IMR-90 (cell line): ENCODE measurements at regions not wholly inside any gene's neighbourhood (a gene's known extent, or its start where the extent isn't known, plus 50 kb on each side); places are given as distances from the start of the nearest gene placed in this dataset.

Experiments
- ATAC-seq: fragments of 200-7000 bp; cut with Tn5 transposase; 2 replicates; pipeline ENCODE4 v1.9.1; 2020; ENCODE audit warnings: low read depth, mild to moderate bottlenecking, moderate library complexity
- BruUV-seq: library from RNA; stranded (reverse); fragments of 400-500 nt; replicated peaks from 2 replicates; lab custom pipeline; 2021; lab: Mats Ljungman, UMichigan
- CTCF ChIA-PET: fragments of 300-600 bp; formaldehyde crosslinking; extraction: SDS; loops from one replicate; lab custom pipeline; 2021; ENCODE audit warnings: antibody characterized with exemption; lab: Yijun Ruan, JAX
- POLR2A ChIA-PET: fragments of 300-600 bp; sonication (Branson Sonifier 250); formaldehyde crosslinking; loops from one replicate; lab custom pipeline; 2022; ENCODE audit warnings: antibody characterized with exemption; ENCODE audit not compliant: unreplicated experiment; lab: Charles Lee
- DNase-seq: peaks from one replicate; pipeline ENCODE4 v3.0.0; 2013
- H2AFZ ChIP-seq: replicated peaks from 2 replicates; pipeline ENCODE3; 2013; ENCODE audit warnings: low read length, mild to moderate bottlenecking; ENCODE audit not compliant: poor library complexity
- H2AK5ac ChIP-seq: 2 replicates; pipeline ENCODE4 v1.6.1; 2013; ENCODE audit warnings: low read depth, low read length, inconsistent platforms
- H2AK9ac ChIP-seq: replicated peaks from 2 replicates; pipeline ENCODE3; 2013; ENCODE audit warnings: mild to moderate bottlenecking, low read depth, low read length, moderate library complexity; ENCODE audit not compliant: poor library complexity
- H2BK120ac ChIP-seq: 2 replicates; pipeline ENCODE4 v1.6.1; 2013; ENCODE audit warnings: low read depth, low read length, inconsistent platforms
- H2BK15ac ChIP-seq: 3 replicates; pipeline ENCODE4 v1.6.1; 2013; ENCODE audit warnings: low read depth, low read length, inconsistent platforms
- H2BK20ac ChIP-seq: 2 replicates; pipeline ENCODE4 v1.6.1; 2013; ENCODE audit warnings: low read depth, mild to moderate bottlenecking, inconsistent platforms, low read length, moderate library complexity
- H2BK5ac ChIP-seq: 2 replicates; pipeline ENCODE4 v1.6.1; 2013; ENCODE audit warnings: mild to moderate bottlenecking, low read depth, low read length, inconsistent platforms; ENCODE audit not compliant: poor library complexity, severe bottlenecking
- H3K14ac ChIP-seq: replicated peaks from 2 replicates; pipeline ENCODE4 v1.6.1; 2013; ENCODE audit warnings: low read depth, low read length, inconsistent platforms
- H3K18ac ChIP-seq: 2 replicates; pipeline ENCODE4 v1.6.1; 2013; ENCODE audit warnings: low read depth, low read length, control low read depth
- H3K23ac ChIP-seq: 2 replicates; pipeline ENCODE4 v1.6.1; 2013; ENCODE audit warnings: low read depth, low read length, inconsistent platforms
- H3K27ac ChIP-seq: 2 replicates; pipeline ENCODE4 v1.5.1; 2013; ENCODE audit warnings: mild to moderate bottlenecking, control low read depth, low read length; ENCODE audit not compliant: insufficient read depth
- H3K27me3 ChIP-seq: 2 replicates; pipeline ENCODE4 v1.6.1; 2013; ENCODE audit warnings: low read length; ENCODE audit not compliant: control insufficient read depth, insufficient read depth
- H3K36me3 ChIP-seq: 2 replicates; pipeline ENCODE4 v1.6.1; 2013; ENCODE audit warnings: low read length, mixed read lengths; ENCODE audit not compliant: control insufficient read depth, insufficient read depth
- H3K4ac ChIP-seq: 2 replicates; pipeline ENCODE4 v1.6.1; 2013; ENCODE audit warnings: low read depth, low read length, inconsistent platforms
- H3K4me1 ChIP-seq: 2 replicates; pipeline ENCODE4 v1.6.1; 2013; ENCODE audit warnings: low read length, mixed read lengths; ENCODE audit not compliant: control insufficient read depth, insufficient read depth
- H3K4me2 ChIP-seq: 2 replicates; pipeline ENCODE4 v1.6.1; 2013; ENCODE audit warnings: low read depth, mild to moderate bottlenecking, control low read depth, low read length, moderate library complexity
- H3K4me3 ChIP-seq: 2 replicates; pipeline ENCODE4 v1.5.1; 2013; ENCODE audit warnings: low read depth, mild to moderate bottlenecking, control low read depth, low read length, moderate library complexity; ENCODE audit not compliant: insufficient read depth
- H3K56ac ChIP-seq: 2 replicates; pipeline ENCODE4 v1.6.1; 2013; ENCODE audit warnings: low read length, inconsistent platforms; ENCODE audit not compliant: insufficient read depth; ENCODE audit errors: extremely low read depth
- H3K79me1 ChIP-seq, 2 experiments: 2 replicates each; pipeline ENCODE4 v1.6.1; 2013; ENCODE audit warnings: low read length in 2 of 2, inconsistent platforms in 1 of 2, low read depth in 1 of 2
- H3K9ac ChIP-seq: 2 replicates; pipeline ENCODE4 v1.6.1; 2013; ENCODE audit warnings: low read depth, low read length, control low read depth
- H3K9me1 ChIP-seq: 2 replicates; pipeline ENCODE4 v1.6.1; 2013; ENCODE audit warnings: low read length, inconsistent platforms; ENCODE audit not compliant: insufficient read depth
- H3K9me3 ChIP-seq: 2 replicates; pipeline ENCODE4 v1.6.1; 2013; ENCODE audit warnings: low read length; ENCODE audit not compliant: control insufficient read depth, insufficient read depth
- H4K20me1 ChIP-seq: 2 replicates; pipeline ENCODE4 v1.6.1; 2013; ENCODE audit warnings: low read length, inconsistent platforms; ENCODE audit not compliant: insufficient read depth
- H4K5ac ChIP-seq: 2 replicates; pipeline ENCODE4 v1.6.1; 2013; ENCODE audit warnings: mild to moderate bottlenecking, low read depth, low read length, control low read depth
- H4K8ac ChIP-seq, 2 experiments: 2 replicates each; pipeline ENCODE4 v1.6.1; 2013; ENCODE audit warnings: low read depth in 2 of 2, low read length in 2 of 2, control low read depth in 1 of 2, inconsistent platforms in 1 of 2
- H4K91ac ChIP-seq: 2 replicates; pipeline ENCODE4 v1.6.1; 2013; ENCODE audit warnings: low read depth, low read length, inconsistent platforms; ENCODE audit not compliant: insufficient read depth
- CTCF ChIP-seq: conservative IDR thresholded peaks from 2 replicates; pipeline ENCODE4 v1.5.1; 2012; ENCODE audit warnings: mild to moderate bottlenecking, low read depth, low read length, improper control_type of control experiment
- RCOR1 ChIP-seq: IDR thresholded peaks from 2 replicates; pipeline ENCODE4 v1.6.1; 2012; ENCODE audit warnings: mild to moderate bottlenecking, low read length, improper control_type of control experiment; ENCODE audit not compliant: insufficient replicate concordance
- WGBS, 2 experiments: methylation state at CpG; one replicate each; pipeline versions ENCODE4 v1.1.5 to v1.1.7; 2013; ENCODE audit warnings: missing lambda C conversion rate in 2 of 2; ENCODE audit not compliant: insufficient read length in 1 of 2; ENCODE audit errors: extremely low coverage in 2 of 2; 5-methylcytosine and 5-hydroxymethylcytosine counted together
- dilution Hi-C: fragments of 300-500 bp; cut with HindIII; formaldehyde crosslinking; loops from one replicate; pipeline ENCODE4 v1.14.3; 2018; ENCODE audit warnings: low sequenced_read_pairs; ENCODE audit not compliant: unreplicated experiment
- in situ Hi-C: fragments of 300-500 bp; cut with MboI; formaldehyde crosslinking; loops from 3 replicates; pipeline ENCODE4 v1.14.3; 2019; ENCODE audit warnings: low sequenced_read_pairs, inconsistent platforms, mixed read lengths
- intact Hi-C: fragments of 100-400 bp; cut with micrococcal nuclease; formaldehyde crosslinking; loops from 2 replicates; pipeline ENCODE4 v1.10.0; 2022

- POLR2A ChIA-PET: no interaction called here
Measured at GRCh38 chr12:98002887-98003493, 512.4 kb upstream of the TMPO start.

More at GRCh38 chr12:98002887-98003493, 512.4 kb upstream of the TMPO start:
- Histone ChIP-seq H4K8ac (no peak overlapping the region), H3K4me1 (no peaks in the 10 kb centered on the region), H3K27me3 (no peaks in the 10 kb centered on the region), H2AK5ac (no peak overlapping the region), H3K27ac (no peak overlapping the region), H4K5ac (no peak overlapping the region), H2BK20ac (no peak overlapping the region), H2BK15ac (no peak overlapping the region), H3K79me1 (no peaks in the 10 kb centered on the region), H2BK5ac (no peak overlapping the region), H4K20me1 (no peaks in the 10 kb centered on the region), H3K9ac (no peak overlapping the region), H2BK120ac (no peak overlapping the region), H3K18ac (no peak overlapping the region), H3K9me1 (no peaks in the 10 kb centered on the region), H3K4me3 (no peak overlapping the region), H3K4me2 (no peak overlapping the region), H3K9me3 (peaks cover 5% of the 10 kb centered on the region; the same call in 1 of the 2 replicates), H3K4ac (no peak overlapping the region), H2AK9ac (no peak overlapping the region), H3K14ac (no peak overlapping the region), H2AFZ (no peak overlapping the region), H3K36me3 (no peaks in the 10 kb centered on the region), H4K91ac (no peak overlapping the region), H3K56ac (no peak overlapping the region), H3K23ac (no peak overlapping the region)
- dilution Hi-C loops: no loop called here
- ATAC-seq (no peak), DNase-seq (peak; percentile 1)
- CTCF ChIA-PET: no interaction called here
- no TSS peak for BruUV-seq
- intact Hi-C loops: no loop called here
- in situ Hi-C loops: no loop called here
- peak; percentile 28; the same call in 1 of the 2 replicates for TF ChIP-seq CTCF
- no peak for TF ChIP-seq RCOR1
- no CpG with 5 or more reads among the region's 9 CpGs for WGBS, 2 experiments
